K562 (cell line): ENCODE measurements at regions not wholly inside any gene's neighbourhood (a gene's known extent, or its start where the extent isn't known, plus 50 kb on each side); places are given as distances from the start of the nearest gene placed in this dataset.

Experiments
- BRD4 ChIP-seq: fragments of 200-600 bp; sonication (generic); IDR thresholded peaks from 2 replicates; pipeline ENCODE4 v1.6.1; 2017; ENCODE audit warnings: inconsistent platforms
- CBX5 ChIP-seq: IDR thresholded peaks from 2 replicates; pipeline ENCODE4 v1.6.1; 2014; ENCODE audit warnings: low read depth, borderline replicate concordance
- CBX8 ChIP-seq: fragments of 200-600 bp; sonication (generic); IDR thresholded peaks from 2 replicates; pipeline ENCODE4 v1.6.1; 2012; ENCODE audit warnings: borderline replicate concordance, mixed run types, low read depth, mild to moderate bottlenecking, moderate library complexity, mixed read lengths, low read length, control low read depth, inconsistent platforms; ENCODE audit not compliant: poor library complexity, severe bottlenecking; ENCODE audit errors: extremely low read depth
- EZH2 ChIP-seq: IDR thresholded peaks from 2 replicates; pipeline ENCODE4 v1.6.1; 2012; ENCODE audit warnings: low read depth, mild to moderate bottlenecking, inconsistent platforms, low read length, borderline replicate concordance
- GATAD2A ChIP-seq: fragments of 450-650 bp; IDR thresholded peaks from 2 replicates; pipeline ENCODE4 v1.6.1; 2017
- KAT7 ChIP-seq: sonication (generic); formaldehyde crosslinking; IDR thresholded peaks from 2 replicates; pipeline ENCODE4 v1.8.0; 2022; ENCODE audit warnings: missing genetic modification reagents, mild to moderate bottlenecking, borderline replicate concordance
- KAT8 ChIP-seq: fragments of 450-650 bp; IDR thresholded peaks from 2 replicates; pipeline ENCODE4 v1.6.1; 2016; ENCODE audit warnings: low read depth, mild to moderate bottlenecking
- KDM2B ChIP-seq: fragments of 250-450 bp; sonication (Bioruptor Pico); IDR thresholded peaks from 2 replicates; pipeline ENCODE4 v1.8.0; 2021; ENCODE audit warnings: mild to moderate bottlenecking, moderate library complexity
- KLF6 ChIP-seq: fragments of 250-450 bp; sonication (Bioruptor Pico); IDR thresholded peaks from 2 replicates; pipeline ENCODE4 v1.4.0; 2020; ENCODE audit warnings: mild to moderate bottlenecking, moderate library complexity, borderline replicate concordance
- L3MBTL2 ChIP-seq: fragments of 450-650 bp; IDR thresholded peaks from 2 replicates; pipeline ENCODE4 v1.6.1; 2016; ENCODE audit warnings: mild to moderate bottlenecking, moderate library complexity
- PBX2 ChIP-seq, 2 experiments: IDR thresholded peaks in 1 of 2; conservative IDR thresholded peaks in 1 of 2; 2 replicates each; pipeline ENCODE4 v1.6.1; 2016; ENCODE audit warnings: low read depth in 2 of 2, mild to moderate bottlenecking in 1 of 2, missing compliant biosample characterization in 1 of 2, missing genetic modification characterization in 1 of 2, moderate library complexity in 1 of 2
- POLR2A ChIP-seq: fragments of 450-650 bp; conservative IDR thresholded peaks from 2 replicates; pipeline ENCODE4 v1.6.1; 2016
- TEAD2 ChIP-seq: fragments of 450-650 bp; IDR thresholded peaks from 2 replicates; pipeline ENCODE4 v1.6.1; 2016; ENCODE audit warnings: missing genetic modification characterization, control low read depth, missing compliant biosample characterization
- ZBTB43 ChIP-seq: sonication (generic); formaldehyde crosslinking; IDR thresholded peaks from 2 replicates; pipeline ENCODE4 v1.8.0; 2023; ENCODE audit warnings: mild to moderate bottlenecking, missing genetic modification reagents

DNA sequence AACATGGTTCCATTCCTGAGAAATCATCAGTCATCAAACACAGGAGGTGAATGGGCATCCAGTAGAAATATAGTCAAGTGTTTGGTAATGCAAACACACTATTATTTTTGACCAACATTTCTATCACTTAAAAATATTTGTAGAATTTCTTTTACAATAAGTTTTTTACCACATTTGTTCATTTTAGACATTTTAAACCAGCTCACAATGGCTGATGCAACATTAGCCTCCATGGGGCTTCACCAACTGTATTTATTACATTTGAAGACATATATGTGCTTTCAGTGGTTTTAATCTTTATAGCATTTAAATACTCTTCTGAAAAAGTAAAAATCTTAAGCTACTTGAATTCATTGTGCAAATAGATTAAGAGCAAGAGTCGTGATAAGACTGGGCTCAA lies 1201.4 kb upstream of the TMEM132C start:
- no peak for TF ChIP-seq KLF6
- TF ChIP-seq KDM2B (CRISPR knock-in tag): no peak
- no peak for TF ChIP-seq KAT8
- no peak for TF ChIP-seq BRD4
- no peak for TF ChIP-seq ZBTB43
- no peak for TF ChIP-seq CBX5
- no peak for TF ChIP-seq L3MBTL2
- no peak for TF ChIP-seq POLR2A
- TF ChIP-seq GATAD2A: no peak
- TF ChIP-seq PBX2 (CRISPR knock-in tag; IDR thresholded peaks at IDR 0.05; ENCODE audit: low read depth): no peak
- TF ChIP-seq PBX2 (tag; conservative IDR thresholded peaks at IDR 0.05; ENCODE audit: low read depth): no peak
- TF ChIP-seq KAT7 (CRISPR knock-in tag): no peak
- TF ChIP-seq CBX8: no peak
- TF ChIP-seq EZH2: no peak
- no peak for TF ChIP-seq TEAD2 (tag)
